ENCODE measurements at regions not wholly inside any gene's neighbourhood (a gene's known extent, or its start where the extent isn't known, plus 50 kb on each side); places are given as distances from the start of the nearest gene placed in this dataset.

- TF ChIP-seq CTCF (IDR thresholded peaks at IDR 0.05) (no peak), POLR2A (IDR thresholded peaks at IDR 0.05) (no peak), EP300 (IDR thresholded peaks at IDR 0.05) (no peak)
These were observed 399.2 kb upstream of the KLF4 start for GRCh38 chr9:107888773-107889227.
